GM19328 (cell line): ENCODE measurements at regions not wholly inside any gene's neighbourhood (a gene's known extent, or its start where the extent isn't known, plus 50 kb on each side); places are given as distances from the start of the nearest gene placed in this dataset.
"Not testable (repeated sequence)": the region's sequence is repeated elsewhere in the genome, so short reads cannot be mapped to it uniquely, and the experiment has no call there.

Source experiments
- ATAC-seq: cut with Tn5 transposase; IDR thresholded peaks from one replicate; pipeline ENCODE4 v1.9.1; 2021; ENCODE audit warnings: mild to moderate bottlenecking, moderate library complexity; ENCODE audit not compliant: unreplicated experiment

DNA sequence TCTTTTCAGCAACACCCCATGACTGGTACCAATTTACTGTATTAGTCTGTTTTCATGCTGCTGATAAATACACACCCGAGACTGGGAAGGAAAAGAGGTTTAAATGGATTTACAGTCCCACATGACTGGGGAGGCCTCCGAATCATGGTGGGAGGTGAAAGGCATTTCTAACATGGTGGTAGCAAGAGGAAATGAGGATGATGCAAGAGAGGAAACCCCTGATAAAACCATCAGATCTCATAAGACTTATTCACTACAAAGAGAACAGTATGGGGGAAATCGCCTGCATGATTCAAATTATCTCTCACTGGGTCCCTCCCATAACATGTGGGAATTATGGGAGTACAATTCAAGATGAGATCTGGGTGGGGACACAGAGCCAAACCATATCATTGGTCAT lies 393.6 kb downstream of the PTPRC start:
- ATAC-seq = not testable (repeated sequence)

DNA sequence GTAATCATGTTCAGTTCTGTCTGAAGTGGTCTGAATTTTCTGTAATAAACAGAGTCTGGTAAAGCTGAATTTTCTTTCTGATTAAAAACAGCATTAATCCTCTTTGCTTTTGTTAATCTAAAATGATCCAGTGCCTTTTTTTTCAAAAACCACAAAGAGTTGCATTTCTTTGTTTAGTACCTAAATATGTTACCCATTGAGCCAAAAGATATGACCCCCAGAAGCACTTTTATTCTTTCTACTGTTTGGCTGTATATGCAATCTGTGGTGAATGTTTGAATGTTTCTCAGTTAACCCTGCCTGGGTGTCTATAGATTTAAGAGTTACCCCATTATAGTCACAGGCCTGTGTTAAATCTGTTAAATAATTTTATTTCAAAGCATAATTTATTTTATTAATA lies 394.8 kb downstream of the PTPRC start:
- no peak for ATAC-seq

DNA sequence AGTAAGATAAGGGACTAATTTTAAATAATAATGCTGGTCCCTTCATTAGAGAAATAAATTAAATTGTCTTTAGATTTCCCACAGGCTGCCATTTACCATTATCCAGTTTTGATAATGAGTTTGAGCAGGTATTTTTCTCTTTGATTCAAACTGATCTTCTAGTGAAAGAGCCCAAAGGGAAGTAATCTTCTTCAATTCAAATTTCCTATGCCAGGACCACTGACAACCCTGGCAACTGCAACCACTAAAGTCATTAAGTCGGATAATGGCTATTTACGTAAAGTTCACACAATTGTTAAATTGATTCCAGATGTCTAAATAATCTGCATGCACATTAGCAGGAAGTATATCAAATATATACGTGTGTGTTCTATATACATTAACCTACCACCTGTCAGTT lies 399.3 kb downstream of the PTPRC start:
- ATAC-seq = no peak

DNA sequence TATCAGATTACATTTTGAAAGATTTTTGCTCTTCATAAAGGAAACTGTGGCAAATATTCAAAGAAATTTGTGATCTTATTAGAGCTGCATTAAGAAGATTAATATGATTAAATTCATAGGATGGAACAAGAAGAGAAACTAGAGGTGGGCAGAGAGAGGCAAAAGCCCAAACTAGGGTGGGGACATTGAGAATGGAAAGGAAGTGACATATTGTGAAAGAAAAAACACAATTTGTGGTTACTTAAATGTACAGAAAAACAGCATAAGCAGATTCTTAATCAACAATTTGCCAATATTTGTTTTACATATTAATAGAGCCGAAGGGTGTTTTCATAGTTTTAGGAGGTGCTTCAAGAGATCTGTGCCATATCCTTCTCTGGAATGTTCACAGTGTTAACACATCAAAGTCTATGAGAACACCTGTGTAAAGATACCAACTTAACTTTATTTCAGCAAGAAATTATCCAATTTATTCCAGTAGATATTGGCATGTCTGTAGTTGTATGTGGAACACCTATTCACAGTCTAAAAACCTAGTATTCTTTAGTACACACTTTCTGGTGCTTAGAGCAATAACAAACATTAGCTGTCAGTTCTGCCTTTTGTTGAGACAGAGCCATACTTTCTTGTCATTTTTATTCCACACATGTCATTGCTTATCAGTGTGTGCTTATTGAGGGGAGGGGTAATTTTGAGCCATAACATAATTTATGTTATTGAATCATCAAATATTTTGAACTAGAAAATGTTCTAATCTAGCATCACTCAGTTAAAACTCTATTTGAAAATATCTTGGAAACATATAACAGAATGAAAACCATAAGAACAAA lies 401.5 kb downstream of the PTPRC start:
- no peak for ATAC-seq

DNA sequence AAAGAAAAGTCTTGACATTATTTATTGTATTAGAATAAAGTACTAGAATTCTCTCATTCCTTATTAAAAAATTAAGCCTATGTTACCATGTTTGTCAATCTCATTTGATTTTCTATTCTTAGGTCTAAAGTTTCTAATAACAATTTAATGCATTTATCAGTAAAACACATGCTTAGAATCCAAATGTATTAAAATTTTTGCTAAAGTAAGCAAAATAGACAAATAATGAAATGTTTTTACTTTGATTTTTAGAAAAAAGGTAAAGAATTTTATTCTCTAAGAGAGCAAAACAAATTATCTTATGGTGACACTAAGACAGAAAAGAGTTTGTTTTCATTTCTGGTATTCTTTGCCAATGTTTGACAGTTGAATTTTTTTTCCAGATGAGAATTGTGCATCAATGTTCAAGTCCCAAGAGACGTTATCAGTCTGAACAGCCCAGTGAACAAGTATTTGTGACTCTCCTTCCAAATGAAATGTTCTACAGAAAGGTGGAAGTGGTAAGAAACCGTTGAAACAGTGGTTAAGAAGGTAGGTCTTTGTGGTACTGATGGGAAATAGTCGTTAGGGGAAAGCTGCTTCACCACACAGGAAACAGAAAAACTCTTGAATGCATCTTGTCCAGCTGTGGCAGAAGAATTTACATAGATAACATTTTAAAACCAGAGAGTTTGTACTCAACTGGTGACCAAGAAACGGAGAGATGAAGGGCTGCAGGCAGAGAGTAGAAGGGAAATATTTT lies 402.5 kb downstream of the PTPRC start:
- peak; percentile 99 for ATAC-seq

DNA sequence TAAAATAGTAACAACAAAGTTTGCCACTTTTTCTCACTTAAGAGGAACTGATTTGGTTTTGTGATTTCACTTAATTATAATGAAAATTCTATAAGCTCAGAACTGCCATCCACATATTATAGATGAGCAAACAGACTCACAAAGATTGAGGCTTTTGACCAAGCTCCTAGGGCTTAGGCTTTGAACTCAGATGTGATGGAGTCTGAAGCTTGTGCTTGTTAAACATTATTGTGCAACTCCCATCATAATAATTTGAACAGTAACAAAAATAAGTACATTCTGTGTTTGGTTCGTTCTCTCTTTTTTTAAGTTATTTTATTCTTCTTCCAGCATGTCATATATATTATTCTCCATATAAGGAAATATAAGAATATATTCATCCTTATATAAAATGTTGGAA lies 403.4 kb downstream of the PTPRC start:
- no peak for ATAC-seq

DNA sequence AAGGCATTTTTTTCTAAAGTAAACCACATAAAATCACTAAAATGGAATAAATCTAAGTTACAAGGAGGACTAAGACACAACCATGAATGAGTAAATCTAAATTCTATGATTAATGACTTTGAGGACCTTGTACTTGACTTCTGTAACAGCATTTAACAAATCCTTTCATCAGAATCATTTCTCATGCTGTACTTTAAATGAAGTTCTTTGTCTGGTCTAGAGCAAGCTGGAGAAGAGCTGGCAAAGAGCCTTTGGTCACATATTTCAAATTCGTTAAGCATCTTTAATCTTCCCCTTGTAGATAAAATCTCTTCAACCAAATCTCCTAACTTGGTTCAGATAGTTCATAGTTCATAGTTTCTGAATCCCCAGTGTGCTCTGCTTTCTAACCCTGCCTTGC lies 405.4 kb downstream of the PTPRC start:
- ATAC-seq = no peak

DNA sequence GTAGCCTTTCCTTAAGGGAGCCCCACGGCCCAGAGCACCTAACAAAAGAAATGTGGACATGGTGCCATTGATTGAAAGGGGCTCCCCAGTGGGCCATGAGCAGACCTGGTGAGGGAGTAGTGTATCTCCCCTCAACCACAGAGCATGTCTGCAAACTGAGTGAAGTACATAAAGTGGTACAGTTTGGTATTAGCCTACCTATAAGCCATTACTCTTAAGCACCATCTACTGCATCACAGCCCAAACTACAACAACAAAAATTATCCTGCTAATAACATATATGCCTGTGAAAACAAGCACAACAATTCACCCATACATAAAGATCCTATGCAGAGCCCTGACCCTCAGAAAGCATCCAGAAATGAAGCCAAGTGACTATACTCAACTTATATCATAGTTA lies 407.8 kb downstream of the PTPRC start:
- no peak for ATAC-seq

DNA sequence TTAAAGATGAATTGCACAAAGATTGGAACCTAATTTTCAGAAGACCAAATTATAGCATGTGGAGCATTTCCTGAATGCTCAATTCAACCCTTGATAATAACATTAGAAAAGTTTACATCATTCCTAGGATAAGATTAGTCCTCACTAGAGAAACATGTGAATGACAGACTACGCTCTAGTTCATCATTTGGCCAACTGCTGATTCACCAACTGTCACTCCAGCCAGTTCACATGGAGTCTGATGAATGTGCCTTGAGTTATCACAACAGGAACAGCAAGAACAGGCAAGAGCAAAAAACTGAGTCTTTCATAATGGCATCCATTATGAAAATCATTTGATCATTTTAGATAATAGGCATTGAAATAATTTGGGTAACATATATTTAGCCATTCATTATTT lies 415.9 kb downstream of the PTPRC start:
- ATAC-seq = no peak

DNA sequence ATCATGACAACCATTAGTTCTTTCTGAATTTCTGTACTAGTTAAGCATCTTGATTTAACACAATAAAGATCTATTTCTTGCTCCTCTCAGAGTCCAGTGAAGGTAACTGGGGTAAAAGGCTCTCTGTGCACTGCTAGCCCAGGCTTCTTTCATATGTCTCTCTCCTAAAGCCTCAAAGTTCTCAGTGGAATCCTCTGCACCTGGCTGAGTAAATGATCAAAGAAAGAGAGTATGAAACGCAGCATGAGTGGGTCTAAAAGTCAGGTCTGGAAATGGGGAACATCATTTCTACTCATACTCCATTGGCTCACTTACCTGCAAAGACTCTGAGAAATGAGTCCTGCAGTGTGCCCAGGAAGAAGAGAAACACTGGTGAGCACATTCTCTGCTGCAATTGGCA lies 418.5 kb downstream of the PTPRC start:
- no peak for ATAC-seq

DNA sequence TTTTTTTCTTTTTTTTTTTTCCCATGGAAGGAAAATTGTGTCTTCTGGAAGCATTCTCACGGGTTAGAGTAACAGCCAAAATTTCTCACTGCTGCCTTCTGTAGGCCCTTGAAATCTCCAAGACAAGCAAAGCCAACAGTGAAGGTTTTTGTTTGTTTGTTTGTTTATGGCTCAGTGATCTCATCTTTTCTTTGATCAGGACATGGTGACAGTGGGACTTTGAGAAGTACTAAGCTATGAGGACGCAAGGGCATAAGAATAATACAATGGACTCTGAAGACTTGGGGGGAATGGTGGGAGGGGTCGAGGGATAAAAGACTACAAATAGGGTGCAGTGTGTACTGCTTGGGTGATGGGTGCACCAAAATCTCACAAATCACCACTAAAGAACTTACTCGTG lies 419.4 kb downstream of the PTPRC start:
- no peak for ATAC-seq

DNA sequence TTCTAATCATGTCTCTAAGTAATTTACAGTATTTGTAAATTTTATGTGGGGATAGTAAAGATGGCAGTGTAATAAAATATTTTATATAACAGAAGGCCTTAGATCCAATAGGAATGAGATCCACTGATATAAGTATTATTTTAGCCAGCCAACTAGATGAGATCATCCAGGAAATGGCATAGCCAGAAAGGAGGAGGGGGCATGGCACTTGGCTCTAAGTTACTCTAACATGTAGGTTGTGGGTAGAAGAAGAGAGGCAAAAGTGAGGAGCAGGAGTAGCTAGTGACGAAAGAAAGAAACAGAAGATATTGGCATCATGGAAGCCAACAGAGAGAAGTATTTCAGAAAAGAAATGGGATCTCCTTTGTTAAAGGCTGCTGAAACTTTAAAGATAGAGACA lies 426.1 kb downstream of the PTPRC start:
- no peak for ATAC-seq

DNA sequence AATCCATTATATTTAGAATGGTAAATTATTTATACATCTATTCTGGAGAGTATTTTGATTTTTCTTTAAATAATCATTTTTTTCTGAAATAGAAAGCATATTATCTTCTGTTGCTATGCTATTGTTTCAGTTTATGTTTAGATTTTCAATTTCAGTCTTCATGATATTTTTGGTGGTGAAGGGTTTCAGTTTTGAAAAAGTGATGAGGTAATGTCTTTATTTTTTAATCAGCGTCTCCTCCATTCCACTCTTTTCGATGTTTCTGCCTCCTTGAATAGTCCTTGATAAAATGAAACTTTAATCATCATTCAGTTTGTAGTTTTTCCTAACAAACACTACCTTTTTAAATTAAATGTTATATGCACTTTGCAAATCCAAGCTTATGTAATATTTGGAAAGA lies 428.6 kb downstream of the PTPRC start:
- peak; percentile 70 for ATAC-seq

DNA sequence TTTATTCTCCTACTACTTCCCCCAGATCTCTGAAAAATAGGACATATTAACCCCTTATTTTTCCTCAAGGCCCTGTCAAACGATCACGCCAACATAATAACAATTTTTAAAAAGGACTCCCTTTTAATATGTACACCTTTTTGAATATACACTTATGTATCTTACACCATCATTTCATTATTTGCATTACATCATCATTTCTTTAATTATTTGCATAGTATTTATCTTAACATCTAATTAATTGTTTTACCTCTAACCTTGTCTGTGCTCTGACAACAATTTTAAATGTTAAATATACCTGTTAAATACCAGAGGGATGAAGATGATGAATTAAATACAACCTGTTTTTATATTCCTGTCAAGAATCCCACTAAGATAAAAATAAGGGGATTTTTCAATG lies 432.2 kb downstream of the PTPRC start:
- ATAC-seq = no peak

DNA sequence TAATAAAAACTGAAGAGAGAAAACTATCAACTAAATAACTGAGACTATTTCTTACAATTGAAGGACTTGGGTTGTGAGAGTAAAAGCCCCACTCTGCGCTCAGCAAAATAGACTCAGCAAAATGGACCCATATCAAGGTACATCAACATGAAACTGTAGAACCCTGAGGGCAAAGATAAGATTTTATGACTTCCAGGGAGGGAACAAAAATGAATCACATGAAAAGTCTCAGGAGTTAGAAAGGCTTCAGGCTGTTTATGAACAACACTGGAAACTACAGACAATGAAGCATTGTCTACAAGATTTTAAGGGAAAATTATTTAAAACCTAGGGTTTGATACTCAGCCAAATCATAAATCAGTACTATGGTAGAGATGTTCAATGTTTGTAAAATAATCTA lies 434.3 kb downstream of the PTPRC start:
- ATAC-seq = no peak

DNA sequence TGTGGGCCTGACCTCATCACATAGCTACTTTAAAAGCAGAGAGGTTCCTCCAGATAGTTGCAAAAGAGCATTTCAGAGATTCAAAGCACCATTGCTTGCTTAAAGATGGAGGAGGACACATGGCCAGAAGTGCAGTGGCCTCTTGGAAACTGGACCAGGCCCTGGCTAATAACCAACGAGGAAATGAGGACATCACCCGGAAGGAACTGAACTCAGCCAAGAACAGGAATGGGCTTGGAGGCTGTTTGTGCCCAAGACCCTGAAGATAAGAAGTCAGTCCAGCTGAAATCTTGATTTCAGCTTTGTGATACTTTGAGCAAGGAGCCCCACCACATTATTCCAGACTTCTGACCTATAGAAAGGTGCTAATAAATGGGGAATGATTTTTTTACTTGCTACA lies 437.0 kb downstream of the PTPRC start:
- no peak for ATAC-seq

DNA sequence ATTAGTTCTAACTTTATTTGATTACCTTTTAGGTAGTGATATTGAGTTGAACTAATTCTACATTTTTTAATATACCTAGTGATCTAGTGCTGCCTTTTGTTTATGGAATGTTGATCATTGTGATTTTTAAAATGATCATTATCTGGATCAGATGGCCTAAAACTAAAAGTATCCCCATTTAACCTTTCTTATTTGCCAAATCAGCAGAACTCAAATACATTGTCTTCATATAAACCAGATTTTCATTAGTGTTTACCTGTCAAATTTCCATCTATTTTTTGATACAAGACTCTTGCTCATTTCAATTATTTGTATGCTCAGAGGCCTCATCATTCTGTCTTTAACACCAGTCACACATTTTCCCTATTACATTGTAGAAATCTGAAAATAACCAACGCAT lies 441.2 kb downstream of the PTPRC start:
- no peak for ATAC-seq

DNA sequence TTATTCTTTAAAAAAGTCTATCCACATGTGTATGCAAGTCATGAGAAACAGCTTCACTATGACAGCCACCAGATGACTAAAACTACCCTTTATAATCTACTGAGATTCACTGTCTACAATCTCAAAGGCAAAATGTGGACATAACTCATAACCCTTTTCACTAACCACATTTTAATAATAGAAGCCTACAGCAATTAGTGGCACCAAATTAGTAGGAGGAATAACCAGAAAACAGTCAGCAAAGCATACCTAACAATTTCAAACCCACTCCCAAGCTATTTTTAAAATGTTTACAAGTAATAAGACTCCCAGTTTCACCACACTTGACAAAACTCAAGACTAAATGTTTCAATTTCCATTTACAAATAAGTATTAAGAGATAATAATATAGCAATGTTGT lies 442.9 kb downstream of the PTPRC start:
- ATAC-seq = peak; percentile 76

DNA sequence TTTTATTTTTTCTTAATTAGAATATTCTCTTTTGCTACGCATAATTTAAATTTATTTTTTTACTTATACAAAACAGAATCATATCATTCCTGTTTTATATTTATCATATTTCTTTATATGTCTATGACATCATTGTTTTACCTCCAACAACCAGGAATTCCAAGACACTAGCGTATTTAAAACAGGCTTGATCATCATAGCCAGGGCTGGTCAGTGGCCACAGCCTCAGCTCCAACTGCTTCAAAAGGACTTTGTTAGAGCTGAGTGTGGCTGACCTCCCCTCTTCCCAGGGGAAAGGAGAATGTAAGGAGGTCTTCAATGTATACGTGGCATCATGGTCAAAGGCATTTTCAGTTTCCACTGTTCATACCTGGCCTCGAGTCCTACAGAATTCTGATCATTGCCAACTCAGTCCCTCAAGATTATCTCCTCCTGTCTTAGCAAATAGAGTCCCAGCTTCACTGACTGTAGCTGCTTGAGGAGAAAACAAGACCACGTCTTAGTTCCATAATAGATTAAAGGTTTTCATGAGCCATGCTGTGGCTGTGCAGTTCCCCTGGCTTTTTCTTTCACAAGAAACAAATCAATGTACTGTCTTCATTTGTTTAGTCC lies 444.0 kb downstream of the PTPRC start:
- ATAC-seq = no peak

DNA sequence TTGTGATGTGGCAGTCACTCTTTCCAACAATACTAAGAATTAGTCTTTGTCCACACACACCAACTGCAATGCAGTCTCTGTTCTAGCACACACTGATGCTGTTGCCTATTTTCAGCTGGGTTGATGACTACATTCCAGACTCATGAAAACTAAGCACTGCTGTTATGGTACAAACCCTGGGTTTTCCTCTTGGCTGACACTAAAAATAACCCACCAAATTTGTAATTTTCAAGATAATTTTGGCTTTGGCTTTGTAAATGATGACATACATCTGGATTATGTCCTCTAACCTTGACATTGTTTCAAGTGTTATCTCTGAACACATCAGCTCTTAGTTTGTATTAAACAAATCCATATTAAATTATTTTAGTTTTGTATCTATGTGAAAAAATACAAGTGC lies 444.8 kb downstream of the PTPRC start:
- ATAC-seq = no peak

DNA sequence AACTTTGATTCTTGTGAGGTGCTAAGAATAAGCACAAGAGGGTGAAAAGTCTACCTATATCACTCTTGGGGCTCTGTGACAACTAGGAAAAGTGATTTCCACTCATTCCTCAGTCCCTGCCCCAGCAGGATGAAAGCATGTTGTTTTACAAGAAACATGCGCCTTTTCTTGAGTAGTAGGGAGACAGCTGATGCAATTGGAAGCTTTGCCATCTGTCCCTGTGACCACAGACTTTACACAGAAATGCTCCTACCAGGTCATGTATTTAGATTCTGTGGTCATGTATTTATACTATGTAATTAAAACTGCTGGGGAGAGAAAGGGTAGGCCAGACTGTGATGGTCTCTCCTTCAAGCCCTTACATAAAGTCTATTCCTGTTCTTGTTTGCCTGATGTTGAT lies 445.5 kb downstream of the PTPRC start:
- no peak for ATAC-seq

DNA sequence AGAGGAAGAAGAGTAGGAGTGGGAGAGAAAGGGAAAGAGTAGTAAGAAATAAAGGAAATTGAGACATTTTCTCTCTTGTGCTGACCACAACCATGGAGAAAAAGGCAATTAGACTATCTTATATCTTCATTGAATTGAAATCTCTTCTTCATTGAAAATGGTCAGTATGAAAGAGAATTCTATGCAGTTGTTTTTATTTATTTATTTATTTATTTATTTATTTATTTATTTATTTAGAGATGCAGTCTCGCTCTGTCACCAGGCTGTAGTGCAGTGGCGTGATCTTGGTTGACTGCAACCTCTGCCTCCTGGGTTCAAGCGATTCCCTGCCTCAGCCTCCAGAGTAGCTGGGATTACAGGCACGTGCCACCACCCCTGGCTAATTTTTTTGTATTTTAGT lies 447.1 kb downstream of the PTPRC start:
- no peak for ATAC-seq
